A549 (cell line): ENCODE measurements at regions not wholly inside any gene's neighbourhood (a gene's known extent, or its start where the extent isn't known, plus 50 kb on each side); places are given as distances from the start of the nearest gene placed in this dataset.
"Not testable (repeated sequence)": the region's sequence is repeated elsewhere in the genome, so short reads cannot be mapped to it uniquely, and the experiment has no call there.

Experiments
- ATAC-seq, 2 experiments: fragments of 200-7000 bp in 1 of 2; fragments of >200 bp in 1 of 2; cut with Nextera tagmentation in 1 of 2; cut with Tn5 transposase in 1 of 2; 3 replicates each; pipeline versions ENCODE4 v1.8.0 to v1.9.1; 2018 to 2020; ENCODE audit warnings: mild to moderate bottlenecking in 1 of 2, moderate library complexity in 1 of 2
- CTCF ChIA-PET: fragments of 300-600 bp; sonication (Branson Sonifier 250); formaldehyde crosslinking; extraction: SDS; loops from one replicate; lab custom pipeline; 2021; ENCODE audit warnings: antibody characterized with exemption, inconsistent platforms; lab: Yijun Ruan, JAX
- POLR2A ChIA-PET: fragments of 350-600 bp; formaldehyde crosslinking; extraction: SDS; loops from one replicate; lab custom pipeline; 2021; ENCODE audit warnings: antibody characterized with exemption, inconsistent platforms; lab: Yijun Ruan, JAX
- DNase-seq, 2 experiments: peaks; one replicate each; pipeline versions ENCODE4 v3.0.0 to v3.0.0-alpha.2; 2011 to 2016; ENCODE audit warnings: low read depth in 1 of 2, low spot score in 1 of 2
- FAIRE-seq: peaks from 2 replicates; lab custom pipeline; 2011; peaks lifted over from hg19 to GRCh38; lab: Jason Lieb, UNC
- H3K27ac ChIP-seq, 2 experiments: fragments of >200 bp; sonication (Bioruptor Twin); formaldehyde crosslinking; 3 replicates each; pipeline ENCODE4 v1.5.1; 2016 to 2017
- H3K4me1 ChIP-seq: fragments of >200 bp; sonication (Bioruptor Twin); formaldehyde crosslinking; 3 replicates; pipeline ENCODE4 v1.6.1; 2016
- H3K4me2 ChIP-seq: fragments of >200 bp; sonication (Bioruptor Twin); formaldehyde crosslinking; 3 replicates; pipeline ENCODE4 v1.6.1; 2016
- H3K4me3 ChIP-seq: fragments of >200 bp; sonication (Bioruptor Twin); formaldehyde crosslinking; 3 replicates; pipeline ENCODE4 v1.5.1; 2016
- H3K9me3 ChIP-seq: fragments of >200 bp; sonication (Bioruptor Twin); formaldehyde crosslinking; 3 replicates; pipeline ENCODE4 v1.6.1; 2016
- WGBS: methylation state at CpG from one replicate; pipeline ENCODE4 v1.1.6; 2017; ENCODE audit errors: missing lambda C conversion rate; 5-methylcytosine and 5-hydroxymethylcytosine counted together

- H3K4me1 ChIP-seq, DNase-seq, FAIRE-seq, ATAC-seq, CTCF ChIA-PET, POLR2A ChIA-PET, H3K27ac ChIP-seq, H3K4me3 ChIP-seq, H3K4me2 ChIP-seq: not testable (repeated sequence)
- 81% methylated on average over 23 of the region's 30 CpGs for WGBS
- peaks cover 11% of the 10 kb centered on the region; the same call in 1 of the 3 replicates for H3K9me3 ChIP-seq
Measured at GRCh38 chr16:29177203-29177887, 192.5 kb downstream of the LAT start.

GRCh38 chr16:29176822-29177202 lies 192.0 kb downstream of the LAT start:
- H3K4me3 ChIP-seq, H3K27ac ChIP-seq, H3K4me1 ChIP-seq, DNase-seq, CTCF ChIA-PET, ATAC-seq, H3K4me2 ChIP-seq, FAIRE-seq, POLR2A ChIA-PET: not testable (repeated sequence)
- 79% methylated on average over 6 of the region's 7 CpGs for WGBS
- peaks cover 11% of the 10 kb centered on the region; the same call in 1 of the 3 replicates for H3K9me3 ChIP-seq

- FAIRE-seq, H3K4me3 ChIP-seq, H3K27ac ChIP-seq, DNase-seq, ATAC-seq, H3K4me2 ChIP-seq, POLR2A ChIA-PET, CTCF ChIA-PET, H3K4me1 ChIP-seq: not testable (repeated sequence)
- WGBS = 80% methylated on average over 7 of the region's 7 CpGs
- peaks cover 11% of the 10 kb centered on the region; the same call in 1 of the 3 replicates for H3K9me3 ChIP-seq
Measured at GRCh38 chr16:29176154-29176470, 191.3 kb downstream of the LAT start.

DNA sequence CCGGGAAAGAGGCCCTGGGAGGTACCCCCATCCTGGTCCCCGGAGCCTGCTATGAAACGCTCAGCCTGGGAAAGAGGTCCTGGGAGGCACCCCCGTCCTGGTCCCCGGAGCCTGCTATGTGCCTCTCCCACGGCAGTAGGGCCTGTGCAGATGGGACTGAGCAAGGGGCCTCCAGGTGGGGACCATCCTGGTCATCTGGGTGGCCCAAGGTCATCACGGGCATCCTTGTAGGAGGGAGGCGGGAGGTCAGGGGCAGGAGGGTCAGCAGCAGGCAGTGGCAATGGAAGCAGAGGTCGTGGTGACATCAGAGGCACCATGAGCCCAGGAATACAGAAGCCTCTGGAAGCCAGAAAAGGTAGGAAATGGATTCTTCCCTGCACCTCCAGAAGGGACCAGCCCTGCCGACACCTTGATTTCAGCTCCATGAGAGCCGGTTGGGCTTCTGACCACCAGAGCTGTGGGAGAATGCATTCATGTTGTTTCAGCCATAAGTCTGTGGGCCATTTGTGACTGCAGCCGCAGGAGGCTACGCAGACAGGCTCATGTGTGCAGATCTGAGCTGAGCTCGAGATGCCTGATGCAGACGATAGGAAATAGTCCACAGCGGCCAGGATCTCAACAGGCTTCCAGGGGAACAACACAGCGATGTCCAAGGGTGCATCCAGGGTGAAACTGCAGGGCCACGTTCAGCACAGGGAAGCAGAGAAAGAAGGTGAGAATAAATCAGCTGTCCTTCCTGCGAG lies 190.7 kb downstream of the LAT start:
- H3K27ac ChIP-seq, FAIRE-seq, DNase-seq, H3K4me3 ChIP-seq, H3K4me1 ChIP-seq, CTCF ChIA-PET, H3K4me2 ChIP-seq, ATAC-seq, POLR2A ChIA-PET: not testable (repeated sequence)
- H3K9me3 ChIP-seq = peaks cover 11% of the 10 kb centered on the region; the same call in 1 of the 3 replicates
- 77% methylated on average over 19 of the region's 19 CpGs for WGBS

GRCh38 chr16:29173371-29174305 lies 188.8 kb downstream of the LAT start:
- DNase-seq, POLR2A ChIA-PET, FAIRE-seq, ATAC-seq, H3K4me2 ChIP-seq, CTCF ChIA-PET, H3K4me3 ChIP-seq, H3K27ac ChIP-seq, H3K4me1 ChIP-seq: not testable (repeated sequence)
- WGBS = 69% methylated on average over 16 of the region's 16 CpGs
- peaks cover 11% of the 10 kb centered on the region; the same call in 1 of the 3 replicates for H3K9me3 ChIP-seq

GRCh38 chr16:29172098-29172724 lies 187.4 kb downstream of the LAT start:
- H3K4me3 ChIP-seq, FAIRE-seq, H3K4me1 ChIP-seq, ATAC-seq, H3K4me2 ChIP-seq, H3K27ac ChIP-seq, POLR2A ChIA-PET, DNase-seq: not testable (repeated sequence)
- H3K9me3 ChIP-seq = peaks cover 11% of the 10 kb centered on the region; the same call in 1 of the 3 replicates
- 59% methylated on average over 7 of the region's 7 CpGs for WGBS
- CTCF ChIA-PET = interaction anchor here (0.6 kb wide), 1 partner anchor 251 kb away, joined by 3 read pairs; no protein-coding TSS in a partner anchor

DNA sequence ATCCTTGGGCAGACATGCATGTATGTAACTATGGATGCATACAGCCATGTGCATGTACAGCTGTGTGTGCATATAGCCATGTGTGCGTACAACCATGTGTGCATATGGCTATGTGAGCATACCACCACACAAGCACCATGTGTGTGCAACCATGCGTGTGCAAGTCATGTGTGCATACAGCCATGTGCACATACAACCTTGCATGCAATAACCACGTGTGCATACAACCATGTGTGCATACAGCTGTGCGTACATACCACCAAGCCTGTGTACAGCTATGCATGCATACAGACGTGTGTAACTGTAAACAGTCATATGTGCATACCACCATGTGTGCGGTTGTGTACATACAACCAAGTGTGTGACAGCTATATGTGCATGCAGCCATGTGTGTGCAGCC lies 186.4 kb downstream of the LAT start:
- ATAC-seq, FAIRE-seq, CTCF ChIA-PET, DNase-seq, H3K4me2 ChIP-seq, H3K27ac ChIP-seq, H3K4me1 ChIP-seq, H3K4me3 ChIP-seq, POLR2A ChIA-PET: not testable (repeated sequence)
- H3K9me3 ChIP-seq = peaks cover 11% of the 10 kb centered on the region; the same call in 1 of the 3 replicates
- WGBS = 69% methylated on average over 6 of the region's 6 CpGs

DNA sequence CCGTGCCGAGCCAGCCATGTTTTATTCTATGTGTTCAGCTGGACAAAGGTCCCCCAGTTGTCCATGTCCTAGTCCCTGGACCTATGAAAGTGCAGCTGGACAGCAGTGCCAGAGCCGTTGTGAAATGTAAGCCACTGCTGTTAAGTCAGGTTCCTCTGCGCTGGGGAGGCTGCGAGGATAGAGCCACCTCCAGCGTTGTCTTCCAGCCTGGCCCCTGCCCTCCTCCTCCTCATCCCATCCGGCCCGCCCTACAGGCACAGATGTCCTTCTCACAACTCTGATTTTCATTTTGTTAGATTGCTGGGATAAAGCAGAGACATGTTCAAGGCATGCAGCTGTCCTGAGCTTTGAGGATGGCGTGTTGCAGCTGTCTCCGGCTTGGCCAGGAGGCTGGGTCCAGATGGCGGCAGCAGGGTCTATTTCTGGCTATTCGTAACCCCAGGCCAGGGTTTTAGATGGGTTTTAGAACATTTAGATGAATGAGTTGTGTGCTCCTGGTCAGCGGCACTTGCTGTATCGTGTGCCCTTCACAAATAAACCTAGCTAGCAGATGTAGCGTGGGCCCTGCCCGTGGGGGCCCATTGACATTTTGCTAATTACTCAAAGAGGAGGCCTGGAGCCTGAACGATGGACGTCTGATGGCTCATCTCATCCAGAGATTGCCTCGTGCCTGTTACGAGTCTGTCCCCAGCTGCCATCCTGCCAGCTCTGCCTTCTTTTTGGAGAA lies 185.7 kb downstream of the LAT start:
- CTCF ChIA-PET, ATAC-seq, H3K4me1 ChIP-seq, H3K4me2 ChIP-seq, POLR2A ChIA-PET, FAIRE-seq, DNase-seq, H3K27ac ChIP-seq, H3K4me3 ChIP-seq: not testable (repeated sequence)
- H3K9me3 ChIP-seq = peaks cover 11% of the 10 kb centered on the region; the same call in 1 of the 3 replicates
- 77% methylated on average over 18 of the region's 20 CpGs for WGBS

- POLR2A ChIA-PET, H3K4me3 ChIP-seq, FAIRE-seq, H3K27ac ChIP-seq, CTCF ChIA-PET, DNase-seq, H3K4me2 ChIP-seq, ATAC-seq, H3K4me1 ChIP-seq: not testable (repeated sequence)
- WGBS = 78% methylated on average over 14 of the region's 16 CpGs
- H3K9me3 ChIP-seq = peaks cover 11% of the 10 kb centered on the region; the same call in 1 of the 3 replicates
Measured at GRCh38 chr16:29169295-29169994, 184.6 kb downstream of the LAT start.
